HFFc6 (cell line): ENCODE measurements at regions not wholly inside any gene's neighbourhood (a gene's known extent, or its start where the extent isn't known, plus 50 kb on each side); places are given as distances from the start of the nearest gene placed in this dataset.
A peak's percentile ranks its signal among the peaks of the same experiment; 100 is the strongest.
"Not testable (repeated sequence)": the region's sequence is repeated elsewhere in the genome, so short reads cannot be mapped to it uniquely, and the experiment has no call there.

Source experiments
- DNase-seq: peaks from one replicate; pipeline ENCODE4 v3.0.0-alpha.2; 2018
- H3K27ac Mint-ChIP-seq: 2 replicates; pipeline ENCODE4 v1.8.0; 2020; ENCODE audit warnings: mild to moderate bottlenecking, mixed read lengths
- H3K27me3 Mint-ChIP-seq: 2 replicates; pipeline ENCODE4 v1.8.0; 2021; ENCODE audit warnings: mild to moderate bottlenecking, moderate library complexity, mixed read lengths; ENCODE audit not compliant: insufficient read depth
- H3K36me3 Mint-ChIP-seq: 2 replicates; pipeline ENCODE4 v1.8.0; 2021; ENCODE audit warnings: low read depth, mixed read lengths
- H3K4me1 Mint-ChIP-seq: 2 replicates; pipeline ENCODE4 v1.8.0; 2020; ENCODE audit warnings: low read depth, mixed read lengths
- H3K4me3 Mint-ChIP-seq: 2 replicates; pipeline ENCODE4 v1.8.0; 2020; ENCODE audit warnings: mild to moderate bottlenecking, moderate library complexity, mixed read lengths
- H3K9me3 Mint-ChIP-seq: 2 replicates; pipeline ENCODE4 v1.8.0; 2020; ENCODE audit warnings: mild to moderate bottlenecking, mixed read lengths

- H3K36me3 Mint-ChIP-seq, H3K9me3 Mint-ChIP-seq, DNase-seq, H3K27ac Mint-ChIP-seq: not testable (repeated sequence)
- Mint-ChIP-seq H3K4me3 (peak overlapping the region; percentile 69), H3K27me3 (peaks cover 18% of the 10 kb centered on the region), H3K4me1 (peaks cover 12% of the 10 kb centered on the region)
These were observed 210.0 kb downstream of the BANP start for GRCh38 chr16:88161191-88161590.

GRCh38 chr16:88161623-88162275 is 210.5 kb downstream of the BANP start:
- H3K36me3 Mint-ChIP-seq, H3K9me3 Mint-ChIP-seq, DNase-seq, H3K27ac Mint-ChIP-seq: not testable (repeated sequence)
- Mint-ChIP-seq H3K27me3 (peaks cover 15% of the 10 kb centered on the region), H3K4me1 (peaks cover 17% of the 10 kb centered on the region), H3K4me3 (peak overlapping the region; percentile 69)

- not testable (repeated sequence) for H3K36me3 Mint-ChIP-seq, H3K9me3 Mint-ChIP-seq, DNase-seq, H3K4me3 Mint-ChIP-seq, H3K27ac Mint-ChIP-seq
- H3K27me3 Mint-ChIP-seq, result peaks cover 15% of the 10 kb centered on the region
- peaks cover 17% of the 10 kb centered on the region for H3K4me1 Mint-ChIP-seq
These were observed 211.5 kb downstream of the BANP start for GRCh38 chr16:88162778-88163177.

DNA sequence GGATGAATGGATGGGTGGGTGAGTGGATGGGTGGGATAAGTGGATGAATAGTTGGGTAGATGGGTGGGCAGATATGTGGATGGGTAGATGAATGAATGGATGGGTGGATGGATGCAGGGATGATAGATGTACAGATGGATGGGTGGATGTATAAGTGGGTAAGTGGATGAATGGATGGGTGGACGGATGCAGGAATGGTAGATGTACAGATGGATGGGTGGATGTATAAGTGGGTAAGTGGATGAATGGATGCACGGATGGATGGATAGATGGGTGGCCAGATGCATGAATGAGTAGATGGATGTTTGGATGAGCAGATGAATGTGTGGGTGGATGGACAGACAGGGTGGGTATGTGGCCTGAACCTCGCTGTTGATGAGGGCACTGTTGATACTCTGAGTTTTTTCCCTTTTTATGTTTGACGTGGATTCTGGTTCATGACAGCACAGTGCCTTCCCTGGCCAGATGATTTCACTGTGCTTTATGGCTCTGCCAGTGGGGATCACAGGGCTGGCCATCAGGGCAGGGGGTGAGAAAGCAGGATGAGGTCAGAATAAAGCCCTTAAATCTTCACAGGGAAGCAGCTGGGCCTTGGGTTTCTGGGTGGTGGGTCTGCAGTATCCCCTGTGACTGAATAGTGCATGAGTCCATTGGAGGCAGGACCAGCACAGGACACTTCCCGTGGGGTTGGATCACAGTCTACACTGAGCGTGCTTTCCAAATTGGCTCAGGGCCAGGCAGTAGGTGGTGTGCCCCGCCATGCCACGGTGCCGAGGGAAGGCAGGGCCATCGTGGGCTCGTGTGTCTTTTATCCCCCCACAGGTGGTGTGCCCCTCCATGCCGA is 213.2 kb downstream of the BANP start:
- Mint-ChIP-seq H3K27me3 (peaks cover 14% of the 10 kb centered on the region), H3K4me1 (peaks cover 17% of the 10 kb centered on the region)
- not testable (repeated sequence) for H3K9me3 Mint-ChIP-seq, H3K36me3 Mint-ChIP-seq, H3K4me3 Mint-ChIP-seq, DNase-seq, H3K27ac Mint-ChIP-seq

DNA sequence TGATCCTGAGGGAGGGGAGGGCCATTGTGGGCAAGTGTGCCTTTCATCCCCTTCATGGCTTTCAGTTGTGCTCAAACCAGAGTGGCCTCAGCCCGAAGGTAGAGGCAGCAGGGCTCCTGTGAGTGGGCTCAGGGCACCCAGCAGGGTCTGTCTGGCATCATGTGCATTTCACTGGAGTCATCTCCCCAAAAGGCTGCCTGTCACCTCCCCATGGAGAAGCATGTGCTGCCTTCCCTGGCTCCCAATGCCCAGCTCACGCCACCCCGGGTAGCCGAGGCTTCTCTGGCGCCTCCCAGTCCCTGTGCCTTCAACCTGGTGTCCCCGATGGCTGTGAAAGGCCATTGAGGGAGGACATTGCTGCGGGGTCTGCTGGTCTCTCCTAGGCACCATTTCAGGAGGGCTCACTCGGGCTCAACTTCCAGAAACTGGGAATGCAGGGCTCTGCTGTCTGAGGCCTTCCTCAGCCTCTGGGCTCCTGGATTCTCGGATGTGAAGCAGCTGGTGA is 213.9 kb downstream of the BANP start:
- not testable (repeated sequence) for H3K36me3 Mint-ChIP-seq

GRCh38 chr16:88165683-88166082 is 214.4 kb downstream of the BANP start:
- H3K27me3 Mint-ChIP-seq, result peaks cover 11% of the 10 kb centered on the region
- not testable (repeated sequence) for H3K4me3 Mint-ChIP-seq, H3K9me3 Mint-ChIP-seq, H3K36me3 Mint-ChIP-seq, DNase-seq, H3K27ac Mint-ChIP-seq
- peaks cover 17% of the 10 kb centered on the region for H3K4me1 Mint-ChIP-seq

More for the DNA sequence above, 213.9 kb downstream of the BANP start:
- not testable (repeated sequence) for DNase-seq, H3K27ac Mint-ChIP-seq, H3K9me3 Mint-ChIP-seq, H3K4me3 Mint-ChIP-seq
- Mint-ChIP-seq H3K4me1 (peaks cover 17% of the 10 kb centered on the region), H3K27me3 (peaks cover 13% of the 10 kb centered on the region)

- Mint-ChIP-seq H3K4me1 (peaks cover 13% of the 10 kb centered on the region), H3K27me3 (peaks cover 13% of the 10 kb centered on the region), H3K4me3 (peak overlapping the region; percentile 56; the same call in 1 of the 2 replicates)
- not testable (repeated sequence) for H3K9me3 Mint-ChIP-seq, H3K27ac Mint-ChIP-seq, DNase-seq, H3K36me3 Mint-ChIP-seq
These were observed 215.1 kb downstream of the BANP start for GRCh38 chr16:88166209-88166773.

- not testable (repeated sequence) for H3K4me1 Mint-ChIP-seq, DNase-seq, H3K27ac Mint-ChIP-seq, H3K4me3 Mint-ChIP-seq
- peaks cover 23% of the 10 kb centered on the region for H3K27me3 Mint-ChIP-seq
- peaks cover 14% of the 10 kb centered on the region for H3K36me3 Mint-ChIP-seq
- peaks cover 17% of the 10 kb centered on the region for H3K9me3 Mint-ChIP-seq
These were observed 214.8 kb upstream of the ZNF469 start for GRCh38 chr16:88167798-88168556.

DNA sequence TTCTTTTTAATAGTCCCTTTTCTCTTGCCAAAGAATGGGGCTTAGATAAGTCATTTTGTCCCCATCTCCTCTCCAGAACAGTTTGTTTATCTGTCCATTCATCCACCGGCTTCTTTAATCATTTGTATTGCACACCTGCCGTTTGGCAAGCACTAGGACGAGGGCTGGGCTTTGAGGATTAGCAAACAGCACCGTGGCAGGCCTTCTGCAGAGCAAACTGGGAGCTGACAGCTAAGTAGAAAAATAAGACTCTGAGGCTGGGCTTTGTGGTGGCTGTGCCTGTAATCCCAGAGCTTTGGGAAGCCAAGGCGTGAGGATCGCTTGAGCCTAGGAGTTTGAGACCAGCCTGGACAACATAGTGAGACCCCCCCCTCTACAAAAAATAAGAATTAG is 214.2 kb upstream of the ZNF469 start:
- DNase-seq, H3K4me3 Mint-ChIP-seq, H3K4me1 Mint-ChIP-seq, H3K27ac Mint-ChIP-seq: not testable (repeated sequence)
- Mint-ChIP-seq H3K27me3 (peaks cover 23% of the 10 kb centered on the region), H3K36me3 (peaks cover 16% of the 10 kb centered on the region), H3K9me3 (peaks cover 17% of the 10 kb centered on the region)

DNA sequence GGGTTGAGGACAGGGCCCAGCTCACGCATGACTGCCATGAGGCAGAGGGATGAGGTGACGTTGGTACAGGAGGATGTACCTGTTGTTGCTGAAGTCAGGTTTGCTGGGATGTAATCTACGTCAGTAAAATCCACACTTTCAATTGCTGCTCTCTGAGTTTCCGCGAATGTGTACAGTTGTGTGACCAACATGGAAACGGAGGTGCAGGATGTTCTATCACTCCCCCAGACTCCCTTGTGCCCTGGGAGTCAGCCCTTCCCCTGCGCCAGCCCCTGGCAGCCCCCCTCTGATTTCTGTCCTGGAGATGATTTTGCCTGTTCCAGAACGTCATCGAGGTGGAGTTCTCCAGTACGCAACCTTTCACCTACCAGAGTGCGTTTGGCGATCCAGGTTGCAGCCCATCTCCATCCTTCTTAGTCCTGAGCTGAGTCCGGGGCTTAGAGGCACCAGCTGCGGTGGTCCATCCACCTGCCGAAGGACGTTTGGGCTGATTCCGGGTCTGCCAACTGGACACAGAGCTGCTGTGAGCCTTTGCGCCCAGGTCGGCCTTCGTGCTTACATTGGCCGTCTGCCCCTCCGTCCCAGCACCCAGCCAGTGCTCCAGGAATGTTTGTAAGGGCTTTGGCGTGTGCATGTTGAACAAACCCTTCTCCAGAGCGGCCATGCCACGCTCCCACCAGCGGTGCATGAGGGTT is 213.5 kb upstream of the ZNF469 start:
- not testable (repeated sequence) for H3K4me3 Mint-ChIP-seq, H3K4me1 Mint-ChIP-seq, DNase-seq, H3K27ac Mint-ChIP-seq
- Mint-ChIP-seq H3K36me3 (peaks cover 16% of the 10 kb centered on the region), H3K9me3 (peaks cover 17% of the 10 kb centered on the region), H3K27me3 (peaks cover 20% of the 10 kb centered on the region)

- not testable (repeated sequence) for H3K4me1 Mint-ChIP-seq, H3K27ac Mint-ChIP-seq, DNase-seq, H3K4me3 Mint-ChIP-seq
- Mint-ChIP-seq H3K27me3 (peaks cover 20% of the 10 kb centered on the region), H3K36me3 (peaks cover 16% of the 10 kb centered on the region), H3K9me3 (peaks cover 17% of the 10 kb centered on the region)
These were observed 213.0 kb upstream of the ZNF469 start for GRCh38 chr16:88169831-88170165.
